A549 (cell line): ENCODE measurements at regions not wholly inside any gene's neighbourhood (a gene's known extent, or its start where the extent isn't known, plus 50 kb on each side); places are given as distances from the start of the nearest gene placed in this dataset.

ENCODE experiments used
- ATAC-seq, 2 experiments: fragments of 200-7000 bp in 1 of 2; fragments of >200 bp in 1 of 2; cut with Nextera tagmentation in 1 of 2; cut with Tn5 transposase in 1 of 2; 3 replicates each; pipeline versions ENCODE4 v1.8.0 to v1.9.1; 2018 to 2020; ENCODE audit warnings: mild to moderate bottlenecking in 1 of 2, moderate library complexity in 1 of 2
- CTCF ChIA-PET: fragments of 300-600 bp; sonication (Branson Sonifier 250); formaldehyde crosslinking; extraction: SDS; loops from one replicate; lab custom pipeline; 2021; ENCODE audit warnings: antibody characterized with exemption, inconsistent platforms; lab: Yijun Ruan, JAX
- POLR2A ChIA-PET: fragments of 350-600 bp; formaldehyde crosslinking; extraction: SDS; loops from one replicate; lab custom pipeline; 2021; ENCODE audit warnings: antibody characterized with exemption, inconsistent platforms; lab: Yijun Ruan, JAX
- DNase-seq, 2 experiments: peaks; one replicate each; pipeline versions ENCODE4 v3.0.0 to v3.0.0-alpha.2; 2011 to 2016; ENCODE audit warnings: low read depth in 1 of 2, low spot score in 1 of 2
- FAIRE-seq: peaks from 2 replicates; lab custom pipeline; 2011; peaks lifted over from hg19 to GRCh38; lab: Jason Lieb, UNC
- H3K27ac ChIP-seq, 2 experiments: fragments of >200 bp; sonication (Bioruptor Twin); formaldehyde crosslinking; 3 replicates each; pipeline ENCODE4 v1.5.1; 2016 to 2017
- H3K4me1 ChIP-seq: fragments of >200 bp; sonication (Bioruptor Twin); formaldehyde crosslinking; 3 replicates; pipeline ENCODE4 v1.6.1; 2016
- H3K4me2 ChIP-seq: fragments of >200 bp; sonication (Bioruptor Twin); formaldehyde crosslinking; 3 replicates; pipeline ENCODE4 v1.6.1; 2016
- H3K4me3 ChIP-seq: fragments of >200 bp; sonication (Bioruptor Twin); formaldehyde crosslinking; 3 replicates; pipeline ENCODE4 v1.5.1; 2016
- H3K9me3 ChIP-seq: fragments of >200 bp; sonication (Bioruptor Twin); formaldehyde crosslinking; 3 replicates; pipeline ENCODE4 v1.6.1; 2016
- CEBPB ChIP-seq, 2 experiments: fragments of >200 bp in 1 of 2; sonication (Bioruptor Twin) in 1 of 2; formaldehyde crosslinking in 1 of 2; IDR thresholded peaks; 2 replicates each; pipeline ENCODE4 v1.6.1; 2012 to 2016
- CHD4 ChIP-seq: fragments of 200-600 bp; sonication (generic); IDR thresholded peaks from 2 replicates; pipeline ENCODE4 v1.6.1; 2016; ENCODE audit warnings: antibody characterized with exemption, mild to moderate bottlenecking, borderline replicate concordance
- EHMT2 ChIP-seq: fragments of 200-600 bp; sonication (generic); IDR thresholded peaks from 2 replicates; pipeline ENCODE4 v1.6.1; 2016; ENCODE audit warnings: antibody characterized with exemption, low read depth, mild to moderate bottlenecking, moderate library complexity
- FOXS1 ChIP-seq: fragments of 250-450 bp; sonication (Bioruptor Pico); IDR thresholded peaks from 2 replicates; pipeline ENCODE4 v1.5.0; 2020; ENCODE audit warnings: mild to moderate bottlenecking, moderate library complexity
- HEYL ChIP-seq: fragments of 250-450 bp; sonication (Bioruptor Pico); IDR thresholded peaks from 2 replicates; pipeline ENCODE4 v1.8.0; 2021; ENCODE audit warnings: mild to moderate bottlenecking, moderate library complexity
- HOXB13 ChIP-seq: fragments of 250-450 bp; sonication (Bioruptor Pico); IDR thresholded peaks from 2 replicates; pipeline ENCODE4 v1.5.0; 2020; ENCODE audit warnings: low read depth, mild to moderate bottlenecking, moderate library complexity
- JUNB ChIP-seq: fragments of >200 bp; sonication (Bioruptor Twin); formaldehyde crosslinking; IDR thresholded peaks from 2 replicates; pipeline ENCODE4 v1.6.1; 2016
- MAFK ChIP-seq: fragments of 450-650 bp; IDR thresholded peaks from 2 replicates; pipeline ENCODE4 v1.6.1; 2014; ENCODE audit not compliant: partially characterized antibody
- MAX ChIP-seq: IDR thresholded peaks from 2 replicates; pipeline ENCODE4 v1.6.1; 2012
- MAZ ChIP-seq: fragments of 150-350 bp; IDR thresholded peaks from 2 replicates; pipeline ENCODE4 v1.6.1; 2014; ENCODE audit warnings: antibody characterized with exemption, low read depth, low read length, borderline replicate concordance
- NPAS2 ChIP-seq: fragments of 250-450 bp; sonication (Bioruptor Pico); IDR thresholded peaks from 2 replicates; pipeline ENCODE4 v1.8.0; 2022; ENCODE audit warnings: mild to moderate bottlenecking, moderate library complexity, borderline replicate concordance
- NR3C1 ChIP-seq: fragments of >200 bp; sonication (Bioruptor Twin); formaldehyde crosslinking; IDR thresholded peaks from 3 replicates; pipeline ENCODE4 v1.6.1; 2017
- PHF8 ChIP-seq: fragments of 200-600 bp; sonication (generic); IDR thresholded peaks from 2 replicates; pipeline ENCODE4 v1.6.1; 2016; ENCODE audit warnings: low read depth, mild to moderate bottlenecking, antibody characterized with exemption, moderate library complexity, borderline replicate concordance
- POLR2A ChIP-seq: IDR thresholded peaks from 2 replicates; pipeline ENCODE4 v1.6.1; 2012; ENCODE audit warnings: mild to moderate bottlenecking, low read length
- POLR2AphosphoS2 ChIP-seq: conservative IDR thresholded peaks from 2 replicates; pipeline ENCODE4 v1.6.1; 2012; ENCODE audit warnings: low read length, improper control_type of control experiment, inconsistent platforms
- RARB ChIP-seq: fragments of 250-450 bp; sonication (Bioruptor Pico); IDR thresholded peaks from 2 replicates; pipeline ENCODE4 v1.8.0; 2021; ENCODE audit warnings: mild to moderate bottlenecking, moderate library complexity
- RCOR1 ChIP-seq: fragments of 150-350 bp; IDR thresholded peaks from 2 replicates; pipeline ENCODE4 v1.6.1; 2014; ENCODE audit warnings: antibody characterized with exemption, low read length, low read depth
- TP53 ChIP-seq: fragments of 250-450 bp; sonication (Bioruptor Pico); IDR thresholded peaks from 2 replicates; pipeline ENCODE4 v1.5.0; 2021; ENCODE audit warnings: mild to moderate bottlenecking, moderate library complexity
- ZFP36 ChIP-seq: fragments of 450-650 bp; IDR thresholded peaks from 2 replicates; pipeline ENCODE4 v1.6.1; 2014; ENCODE audit warnings: borderline replicate concordance; ENCODE audit not compliant: partially characterized antibody
- ZNF302 ChIP-seq: fragments of 250-450 bp; sonication (Bioruptor Pico); IDR thresholded peaks from 2 replicates; pipeline ENCODE4 v1.9.0; 2021; ENCODE audit warnings: inconsistent platforms, mild to moderate bottlenecking, moderate library complexity
- ZSCAN20 ChIP-seq: fragments of 250-450 bp; sonication (Bioruptor Pico); IDR thresholded peaks from 2 replicates; pipeline ENCODE4 v1.8.0; 2022; ENCODE audit warnings: mild to moderate bottlenecking, moderate library complexity
- WGBS: methylation state at CpG from one replicate; pipeline ENCODE4 v1.1.6; 2017; ENCODE audit errors: missing lambda C conversion rate; 5-methylcytosine and 5-hydroxymethylcytosine counted together
- TF ChIP-seq, protein P1 (sequence below): fragments of >200 bp; sonication (Bioruptor Twin); formaldehyde crosslinking; IDR thresholded peaks from 3 replicates; pipeline ENCODE4 v1.5.1; 2016
- TF ChIP-seq, protein P2 (sequence below): IDR thresholded peaks from 2 replicates; pipeline ENCODE4 v1.6.1; 2012
- TF ChIP-seq, protein P3 (sequence below): fragments of >200 bp; sonication (Bioruptor Twin); formaldehyde crosslinking; IDR thresholded peaks from 3 replicates; pipeline ENCODE4 v1.6.1; 2016
- TF ChIP-seq, protein P4 (sequence below): fragments of 250-450 bp; sonication (Bioruptor Pico); IDR thresholded peaks from 2 replicates; pipeline ENCODE4 v1.5.0; 2020; ENCODE audit warnings: low read depth, mild to moderate bottlenecking, moderate library complexity

DNA sequence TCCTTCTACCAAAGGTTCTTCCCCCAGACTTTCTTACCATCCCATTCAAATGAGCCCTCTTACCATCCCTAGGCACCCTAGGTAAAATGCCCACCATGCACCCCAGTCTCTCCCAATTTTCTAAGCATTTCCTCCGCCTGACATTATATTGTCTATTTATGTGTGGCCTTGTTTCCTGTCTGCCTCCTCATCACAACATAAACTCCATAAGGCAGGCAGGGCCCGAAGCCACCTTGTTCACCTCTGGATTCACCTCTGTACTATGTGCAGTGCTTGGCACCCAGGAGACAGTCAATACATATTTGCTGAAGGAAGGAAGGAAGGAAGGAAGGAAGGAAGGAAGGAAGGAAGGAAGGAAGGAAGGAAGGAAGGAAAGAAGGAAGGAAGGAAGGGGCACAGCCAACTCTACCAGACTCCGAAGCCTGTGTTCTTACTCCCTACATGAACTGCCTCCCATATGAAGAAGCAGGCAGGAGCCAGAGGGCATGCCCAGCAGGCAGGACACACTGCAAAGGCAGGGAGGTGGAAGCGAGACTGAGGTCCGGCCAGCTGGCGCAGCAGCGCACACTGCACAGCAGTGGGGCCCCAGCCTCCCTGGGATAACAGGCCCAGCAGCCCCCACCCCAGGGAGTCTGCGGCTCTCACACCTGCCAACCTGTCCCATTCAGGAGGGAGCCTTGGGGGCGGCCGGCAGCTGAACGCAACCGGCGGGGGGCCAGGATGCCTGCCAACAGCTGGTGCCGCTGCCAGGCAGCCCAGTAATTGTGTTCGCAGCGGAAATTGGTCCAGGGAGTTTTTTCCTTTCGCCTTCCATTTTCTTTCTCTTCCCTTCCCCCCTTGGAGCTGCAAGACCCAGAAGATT, 106.0 kb upstream of the LINGO1 start:
- Histone ChIP-seq H3K27ac (no peak overlapping the region), H3K4me3 (no peak overlapping the region), H3K4me1 (no peaks in the 10 kb centered on the region), H3K9me3 (no peaks in the 10 kb centered on the region), H3K4me2 (no peak overlapping the region)
- 74% methylated on average over 15 of the region's 17 CpGs for WGBS
- no peak for TF ChIP-seq MAZ
- no peak for TF ChIP-seq FOXS1
- no peak for TF ChIP-seq ZNF302 (CRISPR knock-in tag)
- no peak for TF ChIP-seq NR3C1
- TF ChIP-seq CHD4, result no peak
- no peak for TF ChIP-seq ZFP36
- TF ChIP-seq MAX, result no peak
- ChIA-PET CTCF (interaction anchor here (1.2 kb wide), 1 partner anchor 50 kb away, joined by 3 read pairs; no protein-coding TSS in a partner anchor), POLR2A (no interaction called here)
- DNase-seq (no peak), ATAC-seq (no peak), FAIRE-seq (no peak)

DNA sequence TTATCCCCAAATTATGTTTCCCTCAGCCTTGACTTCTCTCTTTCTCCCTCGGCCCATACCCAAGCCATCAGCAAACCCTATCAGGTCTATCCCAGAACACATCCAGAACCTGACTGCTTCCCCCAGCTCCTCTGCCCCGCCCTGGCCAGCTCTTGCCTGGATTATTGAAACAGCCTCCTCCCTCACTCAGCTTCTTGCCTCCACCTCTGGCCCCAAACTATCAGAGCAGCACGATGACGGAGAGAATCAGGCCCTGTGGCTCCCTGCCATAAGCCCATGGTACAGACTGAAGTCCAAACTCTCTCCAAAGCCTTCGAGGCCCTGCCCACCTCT, 105.3 kb upstream of the LINGO1 start:
- ATAC-seq (no peak), DNase-seq (no peak), FAIRE-seq (no peak)
- Histone ChIP-seq H3K4me2 (no peak overlapping the region), H3K27ac (no peak overlapping the region), H3K4me1 (no peaks in the 10 kb centered on the region), H3K4me3 (no peak overlapping the region), H3K9me3 (no peaks in the 10 kb centered on the region)
- WGBS, result 47% methylated on average over 5 of the region's 5 CpGs
- CTCF ChIA-PET, result interaction anchor here (0.5 kb wide), 1 partner anchor 106 kb away, joined by 3 read pairs; no protein-coding TSS in a partner anchor
- TF ChIP-seq PHF8, result no peak
- no peak for TF ChIP-seq TP53 (CRISPR knock-in tag)
- TF ChIP-seq EHMT2, result no peak
- TF ChIP-seq POLR2A, result no peak
- TF ChIP-seq, protein P1, sequence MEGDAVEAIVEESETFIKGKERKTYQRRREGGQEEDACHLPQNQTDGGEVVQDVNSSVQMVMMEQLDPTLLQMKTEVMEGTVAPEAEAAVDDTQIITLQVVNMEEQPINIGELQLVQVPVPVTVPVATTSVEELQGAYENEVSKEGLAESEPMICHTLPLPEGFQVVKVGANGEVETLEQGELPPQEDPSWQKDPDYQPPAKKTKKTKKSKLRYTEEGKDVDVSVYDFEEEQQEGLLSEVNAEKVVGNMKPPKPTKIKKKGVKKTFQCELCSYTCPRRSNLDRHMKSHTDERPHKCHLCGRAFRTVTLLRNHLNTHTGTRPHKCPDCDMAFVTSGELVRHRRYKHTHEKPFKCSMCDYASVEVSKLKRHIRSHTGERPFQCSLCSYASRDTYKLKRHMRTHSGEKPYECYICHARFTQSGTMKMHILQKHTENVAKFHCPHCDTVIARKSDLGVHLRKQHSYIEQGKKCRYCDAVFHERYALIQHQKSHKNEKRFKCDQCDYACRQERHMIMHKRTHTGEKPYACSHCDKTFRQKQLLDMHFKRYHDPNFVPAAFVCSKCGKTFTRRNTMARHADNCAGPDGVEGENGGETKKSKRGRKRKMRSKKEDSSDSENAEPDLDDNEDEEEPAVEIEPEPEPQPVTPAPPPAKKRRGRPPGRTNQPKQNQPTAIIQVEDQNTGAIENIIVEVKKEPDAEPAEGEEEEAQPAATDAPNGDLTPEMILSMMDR, result no peak
- no peak for TF ChIP-seq POLR2AphosphoS2
- TF ChIP-seq HOXB13 (CRISPR knock-in tag), result no peak
- no peak for TF ChIP-seq HEYL (CRISPR knock-in tag)
- no peak for TF ChIP-seq ZSCAN20 (CRISPR knock-in tag)
- TF ChIP-seq MAFK, result no peak
- POLR2A ChIA-PET, result no interaction called here

GRCh38 chr15:77737238-77738037, 104.7 kb upstream of the LINGO1 start:
- 27% methylated on average over 4 of the region's 4 CpGs for WGBS
- Histone ChIP-seq H3K4me2 (no peak overlapping the region), H3K9me3 (no peaks in the 10 kb centered on the region), H3K4me3 (no peak overlapping the region), H3K4me1 (no peaks in the 10 kb centered on the region), H3K27ac (no peak overlapping the region)
- ATAC-seq (no peak), FAIRE-seq (no peak), DNase-seq (no peak)
- POLR2A ChIA-PET, result no interaction called here
- CTCF ChIA-PET, result interaction anchor here (0.5 kb wide), 1 partner anchor 106 kb away, joined by 3 read pairs; no protein-coding TSS in a partner anchor
- no peak for TF ChIP-seq HEYL (CRISPR knock-in tag)
- TF ChIP-seq POLR2AphosphoS2, result no peak
- TF ChIP-seq, protein P2, sequence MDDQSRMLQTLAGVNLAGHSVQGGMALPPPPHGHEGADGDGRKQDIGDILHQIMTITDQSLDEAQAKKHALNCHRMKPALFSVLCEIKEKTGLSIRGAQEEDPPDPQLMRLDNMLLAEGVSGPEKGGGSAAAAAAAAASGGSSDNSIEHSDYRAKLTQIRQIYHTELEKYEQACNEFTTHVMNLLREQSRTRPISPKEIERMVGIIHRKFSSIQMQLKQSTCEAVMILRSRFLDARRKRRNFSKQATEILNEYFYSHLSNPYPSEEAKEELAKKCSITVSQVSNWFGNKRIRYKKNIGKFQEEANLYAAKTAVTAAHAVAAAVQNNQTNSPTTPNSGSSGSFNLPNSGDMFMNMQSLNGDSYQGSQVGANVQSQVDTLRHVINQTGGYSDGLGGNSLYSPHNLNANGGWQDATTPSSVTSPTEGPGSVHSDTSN, result no peak
- TF ChIP-seq CEBPB (IDR thresholded peaks at IDR 0.05), result no peak
- TF ChIP-seq MAX, result no peak
- TF ChIP-seq JUNB, result no peak
- TF ChIP-seq NPAS2 (CRISPR knock-in tag), result no peak
- TF ChIP-seq, protein P3, sequence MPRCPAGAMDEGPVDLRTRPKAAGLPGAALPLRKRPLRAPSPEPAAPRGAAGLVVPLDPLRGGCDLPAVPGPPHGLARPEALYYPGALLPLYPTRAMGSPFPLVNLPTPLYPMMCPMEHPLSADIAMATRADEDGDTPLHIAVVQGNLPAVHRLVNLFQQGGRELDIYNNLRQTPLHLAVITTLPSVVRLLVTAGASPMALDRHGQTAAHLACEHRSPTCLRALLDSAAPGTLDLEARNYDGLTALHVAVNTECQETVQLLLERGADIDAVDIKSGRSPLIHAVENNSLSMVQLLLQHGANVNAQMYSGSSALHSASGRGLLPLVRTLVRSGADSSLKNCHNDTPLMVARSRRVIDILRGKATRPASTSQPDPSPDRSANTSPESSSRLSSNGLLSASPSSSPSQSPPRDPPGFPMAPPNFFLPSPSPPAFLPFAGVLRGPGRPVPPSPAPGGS, result no peak
- TF ChIP-seq MAFK, result no peak
- TF ChIP-seq RARB (CRISPR knock-in tag), result no peak
- TF ChIP-seq, protein P4, sequence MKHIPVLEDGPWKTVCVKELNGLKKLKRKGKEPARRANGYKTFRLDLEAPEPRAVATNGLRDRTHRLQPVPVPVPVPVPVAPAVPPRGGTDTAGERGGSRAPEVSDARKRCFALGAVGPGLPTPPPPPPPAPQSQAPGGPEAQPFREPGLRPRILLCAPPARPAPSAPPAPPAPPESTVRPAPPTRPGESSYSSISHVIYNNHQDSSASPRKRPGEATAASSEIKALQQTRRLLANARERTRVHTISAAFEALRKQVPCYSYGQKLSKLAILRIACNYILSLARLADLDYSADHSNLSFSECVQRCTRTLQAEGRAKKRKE (CRISPR knock-in tag), result no peak
- no peak for TF ChIP-seq TP53 (CRISPR knock-in tag)
- TF ChIP-seq RCOR1, result no peak
